Gastroesophageal sphincter (tissue), 4 donors: ENCODE measurements at regions not wholly inside any gene's neighbourhood (a gene's known extent, or its start where the extent isn't known, plus 50 kb on each side); places are given as distances from the start of the nearest gene placed in this dataset.

Experiments used
- ATAC-seq: fragments of 150-250 bp; one replicate; pipeline ENCODE4 v1.9.1; 2016; ENCODE audit warnings: mild to moderate bottlenecking, moderate library complexity
- H3K27ac ChIP-seq, 4 donors: fragments of 200-600 bp; sonication (generic) in 3 of 4; 1 replicate in 3 of 4; 2 replicates in 1 of 4; pipeline ENCODE4 v1.5.1; 2016 to 2019
- H3K27me3 ChIP-seq: fragments of 200-600 bp; sonication (generic); one replicate; pipeline ENCODE4 v1.5.1; 2019
- H3K36me3 ChIP-seq, 2 donors: fragments of 200-600 bp; sonication (generic); one replicate each; pipeline ENCODE4 v1.5.1; 2019; ENCODE audit warnings: control low read depth in 1 of 2
- H3K4me1 ChIP-seq, 3 donors: fragments of 200-600 bp; sonication (generic); 1 replicate in 2 of 3; 2 replicates in 1 of 3; pipeline ENCODE4 v1.5.1; 2016 to 2019; ENCODE audit warnings: control low read depth in 2 of 3
- H3K4me3 ChIP-seq, 2 donors: fragments of 200-600 bp; sonication (generic); one replicate each; pipeline ENCODE4 v1.5.1; 2019; ENCODE audit warnings: mild to moderate bottlenecking in 1 of 2, moderate library complexity in 1 of 2
- H3K9me3 ChIP-seq, 3 donors: fragments of 200-600 bp; sonication (generic); one replicate each; pipeline ENCODE4 v1.5.1; 2017 to 2019; ENCODE audit warnings: control low read depth in 2 of 3
- EP300 ChIP-seq: sonication (generic); formaldehyde crosslinking; IDR thresholded peaks from one replicate; pipeline ENCODE4 v1.6.1; 2017; ENCODE audit warnings: antibody characterized with exemption, mild to moderate bottlenecking
- POLR2A ChIP-seq, 2 donors: fragments of 450-650 bp; IDR thresholded peaks; one replicate each; pipeline ENCODE4 v1.6.1; 2017; ENCODE audit warnings: antibody characterized with exemption in 2 of 2, mild to moderate bottlenecking in 2 of 2, moderate library complexity in 1 of 2
- POLR2AphosphoS5 ChIP-seq: sonication (generic); formaldehyde crosslinking; IDR thresholded peaks from one replicate; pipeline ENCODE4 v1.6.1; 2017; ENCODE audit warnings: antibody characterized with exemption
- WGBS, 2 donors: methylation state at CpG; one replicate each; pipeline ENCODE4 v1.1.5; 2018; ENCODE audit warnings: low coverage in 1 of 2; 5-methylcytosine and 5-hydroxymethylcytosine counted together
- TF ChIP-seq, protein P1 (sequence below), 4 experiments: fragments of 200-600 bp in 2 of 4; fragments of 450-650 bp in 2 of 4; sonication (generic) in 1 of 4; IDR thresholded peaks; one replicate each; pipeline ENCODE4 v1.5.1; 2017 to 2019; ENCODE audit warnings: antibody characterized with exemption in 4 of 4, mild to moderate bottlenecking in 2 of 4, moderate library complexity in 2 of 4

DNA sequence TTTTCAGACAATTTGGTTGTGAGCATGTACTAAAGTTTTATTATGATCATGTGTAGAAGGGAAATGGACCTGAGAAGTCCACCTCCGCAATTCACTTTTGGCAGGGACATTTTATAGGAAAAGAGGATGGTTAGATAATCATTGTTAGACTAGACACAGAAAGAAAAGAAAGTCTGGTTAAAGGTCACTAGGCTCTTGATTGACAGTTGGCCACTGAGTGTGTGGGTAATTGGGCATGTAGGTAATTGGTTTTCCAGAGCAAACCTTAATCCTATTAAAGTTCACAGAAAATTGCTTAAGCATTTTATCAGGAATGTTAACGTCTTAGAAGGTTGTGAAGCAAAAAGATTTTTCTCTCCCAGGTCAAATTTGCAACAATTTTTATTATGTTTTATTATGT, 158.5 kb upstream of the CLINT1 start:
- Histone ChIP-seq H3K9me3 (no peaks in the 10 kb centered on the region), H3K4me1 (peaks cover 0 to 13% (median 0%) of the 10 kb centered on the region in 3 donors), H3K27me3 (no peaks in the 10 kb centered on the region), H3K27ac (no peak overlapping the region), H3K4me3 (no peak overlapping the region), H3K36me3 (no peaks in the 10 kb centered on the region)
- WGBS, 2 donors: 83 to 85% methylated on average over 2 of the region's 2 CpGs
- ATAC-seq: no peak
- TF ChIP-seq EP300 (no peak), POLR2A (IDR thresholded peaks at IDR 0.05) (no peak), POLR2AphosphoS5 (no peak)
- TF ChIP-seq, protein P1, sequence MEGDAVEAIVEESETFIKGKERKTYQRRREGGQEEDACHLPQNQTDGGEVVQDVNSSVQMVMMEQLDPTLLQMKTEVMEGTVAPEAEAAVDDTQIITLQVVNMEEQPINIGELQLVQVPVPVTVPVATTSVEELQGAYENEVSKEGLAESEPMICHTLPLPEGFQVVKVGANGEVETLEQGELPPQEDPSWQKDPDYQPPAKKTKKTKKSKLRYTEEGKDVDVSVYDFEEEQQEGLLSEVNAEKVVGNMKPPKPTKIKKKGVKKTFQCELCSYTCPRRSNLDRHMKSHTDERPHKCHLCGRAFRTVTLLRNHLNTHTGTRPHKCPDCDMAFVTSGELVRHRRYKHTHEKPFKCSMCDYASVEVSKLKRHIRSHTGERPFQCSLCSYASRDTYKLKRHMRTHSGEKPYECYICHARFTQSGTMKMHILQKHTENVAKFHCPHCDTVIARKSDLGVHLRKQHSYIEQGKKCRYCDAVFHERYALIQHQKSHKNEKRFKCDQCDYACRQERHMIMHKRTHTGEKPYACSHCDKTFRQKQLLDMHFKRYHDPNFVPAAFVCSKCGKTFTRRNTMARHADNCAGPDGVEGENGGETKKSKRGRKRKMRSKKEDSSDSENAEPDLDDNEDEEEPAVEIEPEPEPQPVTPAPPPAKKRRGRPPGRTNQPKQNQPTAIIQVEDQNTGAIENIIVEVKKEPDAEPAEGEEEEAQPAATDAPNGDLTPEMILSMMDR (IDR thresholded peaks at IDR 0.05): no peak

DNA sequence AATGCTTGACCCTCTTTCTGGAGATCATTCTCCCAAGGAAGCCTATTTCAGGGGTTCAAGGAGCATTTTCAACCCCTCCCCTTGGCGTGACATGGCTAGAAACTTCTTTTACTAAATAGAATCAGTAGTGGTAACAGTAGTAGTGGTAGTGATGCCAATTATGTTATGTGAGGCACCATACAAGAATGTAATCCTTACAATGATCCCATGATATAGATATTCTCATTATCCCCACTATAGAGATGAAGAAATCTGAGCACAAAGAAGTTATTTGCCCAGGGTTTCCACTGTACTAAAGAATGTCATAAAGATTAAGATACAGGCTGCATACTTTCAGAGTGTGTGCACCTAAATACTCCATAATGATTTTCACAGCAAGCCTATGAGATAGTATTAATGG, 155.4 kb upstream of the CLINT1 start:
- Histone ChIP-seq H3K4me1 (peaks cover 0 to 13% (median 0%) of the 10 kb centered on the region in 3 donors), H3K4me3 (no peak overlapping the region), H3K36me3 (no peaks in the 10 kb centered on the region), H3K27me3 (no peaks in the 10 kb centered on the region), H3K27ac (no peak overlapping the region), H3K9me3 (no peaks in the 10 kb centered on the region)
- no peak for ATAC-seq
- WGBS, 2 donors: no CpG with 5 or more reads among the region's 1 CpG
- TF ChIP-seq POLR2AphosphoS5 (no peak), POLR2A (IDR thresholded peaks at IDR 0.05) (no peak), EP300 (no peak)
- TF ChIP-seq, protein P1 (IDR thresholded peaks at IDR 0.05): no peak

DNA sequence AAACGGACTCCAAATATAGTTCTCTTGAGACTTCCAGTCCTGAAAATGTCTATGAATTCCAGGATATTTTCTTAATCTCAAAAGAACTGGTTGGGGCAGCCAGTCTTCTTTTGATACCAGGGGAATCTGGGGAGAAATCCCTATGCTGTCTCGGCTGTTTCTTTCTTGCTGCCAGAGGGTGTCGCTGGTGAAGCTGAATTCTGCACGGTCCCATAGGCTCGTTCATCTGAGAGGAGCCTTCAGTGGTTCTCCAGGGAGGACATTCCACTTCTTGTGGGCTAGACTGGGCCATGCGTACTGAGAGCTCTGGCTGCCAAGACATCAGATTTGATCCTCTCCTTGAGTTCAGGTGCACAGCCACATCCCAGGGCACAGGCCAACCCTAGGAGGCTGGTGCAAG, 155.0 kb upstream of the CLINT1 start:
- 51 to 70% methylated on average over 1 to 3 of the region's 6 CpGs for WGBS, 2 donors
- Histone ChIP-seq H3K4me1 (peaks cover 0 to 13% (median 0%) of the 10 kb centered on the region in 3 donors), H3K9me3 (no peaks in the 10 kb centered on the region), H3K27me3 (no peaks in the 10 kb centered on the region), H3K27ac (no peak overlapping the region), H3K36me3 (no peaks in the 10 kb centered on the region), H3K4me3 (no peak overlapping the region)
- ATAC-seq: peak; percentile 39
- TF ChIP-seq POLR2A (IDR thresholded peaks at IDR 0.05) (no peak), EP300 (no peak), POLR2AphosphoS5 (no peak)
- TF ChIP-seq, protein P1 (IDR thresholded peaks at IDR 0.05): peak in 1 of 4 experiments; percentile 21

DNA sequence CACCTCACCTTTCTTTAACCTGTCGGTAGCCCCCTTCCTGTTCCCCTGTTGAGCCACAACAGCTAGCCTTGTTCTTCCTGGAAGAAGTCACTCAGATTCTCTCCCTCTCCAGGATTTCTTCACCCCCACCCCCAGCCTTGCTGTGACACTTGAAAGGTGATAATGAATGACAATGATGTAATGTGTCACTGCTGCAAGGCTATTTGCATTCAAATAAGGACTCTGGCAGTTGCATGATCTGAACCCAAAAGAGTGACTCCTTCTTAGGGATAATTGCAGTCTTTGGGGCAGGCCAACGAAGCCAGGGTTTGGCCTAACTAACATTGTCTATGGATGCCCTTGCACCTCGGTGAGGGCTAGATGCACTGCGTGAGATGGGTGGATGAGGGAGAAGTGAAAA, 154.4 kb upstream of the CLINT1 start:
- H3K9me3 ChIP-seq: no peaks in the 10 kb centered on the region
- H3K27ac ChIP-seq: no peak overlapping the region
- no peak for TF ChIP-seq POLR2AphosphoS5
- no peak for TF ChIP-seq POLR2A (IDR thresholded peaks at IDR 0.05)
- TF ChIP-seq, protein P1 (IDR thresholded peaks at IDR 0.05): no peak
- no peak for TF ChIP-seq EP300
- no peaks in the 10 kb centered on the region for H3K27me3 ChIP-seq
- ATAC-seq: no peak
- H3K4me3 ChIP-seq: no peak overlapping the region
- WGBS, 2 donors: 62 to 65% methylated on average over 3 to 4 of the region's 4 CpGs
- peaks cover 0 to 13% (median 0%) of the 10 kb centered on the region in 3 donors for H3K4me1 ChIP-seq
- no peaks in the 10 kb centered on the region for H3K36me3 ChIP-seq

DNA sequence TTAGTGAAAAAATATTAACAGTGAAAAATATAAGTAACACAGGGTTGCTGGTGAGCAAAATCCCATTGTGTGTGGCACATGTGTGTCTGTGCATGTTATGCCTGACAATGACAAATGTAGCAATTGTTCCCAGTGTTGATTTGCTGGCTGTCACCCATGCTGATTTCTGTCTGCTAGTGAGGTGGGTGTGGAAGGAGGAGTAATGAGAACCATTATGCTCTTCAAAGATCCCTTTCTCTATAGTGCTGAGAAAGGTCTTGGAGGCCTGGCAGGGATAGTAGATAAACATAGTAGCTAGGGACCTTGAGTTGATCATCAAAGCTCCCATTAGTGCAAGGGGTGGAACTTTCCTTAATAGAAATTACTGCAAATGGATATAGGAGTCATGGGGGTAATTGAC, 152.5 kb upstream of the CLINT1 start:
- Histone ChIP-seq H3K36me3 (no peaks in the 10 kb centered on the region), H3K27ac (no peak overlapping the region), H3K9me3 (no peaks in the 10 kb centered on the region), H3K4me1 (peaks cover 0 to 10% (median 0%) of the 10 kb centered on the region in 3 donors), H3K27me3 (no peaks in the 10 kb centered on the region), H3K4me3 (no peak overlapping the region)
- TF ChIP-seq, protein P1 (IDR thresholded peaks at IDR 0.05): no peak
- TF ChIP-seq POLR2A (IDR thresholded peaks at IDR 0.05) (no peak), EP300 (no peak), POLR2AphosphoS5 (no peak)
- ATAC-seq: no peak
